Vagina (tissue), 2 donors: ENCODE measurements at regions not wholly inside any gene's neighbourhood (a gene's known extent, or its start where the extent isn't known, plus 50 kb on each side); places are given as distances from the start of the nearest gene placed in this dataset.

Experiments used
- DNase-seq, 2 donors: peaks; one replicate each; pipeline ENCODE4 v3.0.0-alpha.2; 2017; ENCODE audit errors: extremely low spot score in 2 of 2
- H3K27ac ChIP-seq: fragments of 200-600 bp; sonication (generic); one replicate; pipeline ENCODE4 v1.5.1; 2019
- H3K27me3 ChIP-seq: fragments of 200-600 bp; sonication (generic); one replicate; pipeline ENCODE4 v1.5.1; 2019
- H3K36me3 ChIP-seq, 2 donors: fragments of 200-600 bp; sonication (generic); one replicate each; pipeline ENCODE4 v1.5.1; 2017 to 2019
- H3K4me1 ChIP-seq: fragments of 200-600 bp; sonication (generic); one replicate; pipeline ENCODE4 v1.5.1; 2019
- H3K4me3 ChIP-seq, 2 donors: fragments of 200-600 bp; sonication (generic); 1 replicate in 1 of 2; 2 replicates in 1 of 2; pipeline ENCODE4 v1.5.1; 2016 to 2019
- H3K9me3 ChIP-seq: fragments of 200-600 bp; sonication (generic); one replicate; pipeline ENCODE4 v1.5.1; 2019
- POLR2A ChIP-seq, 2 donors: fragments of 450-650 bp; IDR thresholded peaks; one replicate each; pipeline ENCODE4 v1.6.1; 2017; ENCODE audit warnings: antibody characterized with exemption in 2 of 2, mild to moderate bottlenecking in 2 of 2, moderate library complexity in 2 of 2
- POLR2AphosphoS5 ChIP-seq, 2 donors: sonication (generic); formaldehyde crosslinking; IDR thresholded peaks; one replicate each; pipeline ENCODE4 v1.9.0; 2017; ENCODE audit warnings: antibody characterized with exemption in 2 of 2, mild to moderate bottlenecking in 2 of 2, low read depth in 1 of 2; ENCODE audit not compliant: insufficient read depth in 1 of 2
- intact Hi-C: fragments of 100-400 bp; cut with DNase I; formaldehyde crosslinking; loops from one replicate; pipeline ENCODE4 v1.15.1; 2023
- TF ChIP-seq, protein P1 (sequence below), 3 experiments: fragments of 450-650 bp in 2 of 3; fragments of 200-600 bp in 1 of 3; sonication (generic) in 1 of 3; IDR thresholded peaks; one replicate each; pipeline ENCODE4 v1.5.1; 2017 to 2019; ENCODE audit warnings: antibody characterized with exemption in 3 of 3, mild to moderate bottlenecking in 2 of 3, moderate library complexity in 2 of 3

GRCh38 chr2:207444756-207445155, 85.0 kb upstream of the CREB1 start:
- intact Hi-C loops: no loop called here
- TF ChIP-seq POLR2A (IDR thresholded peaks at IDR 0.05): no peak
- TF ChIP-seq POLR2AphosphoS5 (IDR thresholded peaks at IDR 0.05; ENCODE audit: insufficient read depth in 1 of 2, low read depth in 1 of 2): no peak
- TF ChIP-seq, protein P1, sequence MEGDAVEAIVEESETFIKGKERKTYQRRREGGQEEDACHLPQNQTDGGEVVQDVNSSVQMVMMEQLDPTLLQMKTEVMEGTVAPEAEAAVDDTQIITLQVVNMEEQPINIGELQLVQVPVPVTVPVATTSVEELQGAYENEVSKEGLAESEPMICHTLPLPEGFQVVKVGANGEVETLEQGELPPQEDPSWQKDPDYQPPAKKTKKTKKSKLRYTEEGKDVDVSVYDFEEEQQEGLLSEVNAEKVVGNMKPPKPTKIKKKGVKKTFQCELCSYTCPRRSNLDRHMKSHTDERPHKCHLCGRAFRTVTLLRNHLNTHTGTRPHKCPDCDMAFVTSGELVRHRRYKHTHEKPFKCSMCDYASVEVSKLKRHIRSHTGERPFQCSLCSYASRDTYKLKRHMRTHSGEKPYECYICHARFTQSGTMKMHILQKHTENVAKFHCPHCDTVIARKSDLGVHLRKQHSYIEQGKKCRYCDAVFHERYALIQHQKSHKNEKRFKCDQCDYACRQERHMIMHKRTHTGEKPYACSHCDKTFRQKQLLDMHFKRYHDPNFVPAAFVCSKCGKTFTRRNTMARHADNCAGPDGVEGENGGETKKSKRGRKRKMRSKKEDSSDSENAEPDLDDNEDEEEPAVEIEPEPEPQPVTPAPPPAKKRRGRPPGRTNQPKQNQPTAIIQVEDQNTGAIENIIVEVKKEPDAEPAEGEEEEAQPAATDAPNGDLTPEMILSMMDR (IDR thresholded peaks at IDR 0.05): no peak

DNA sequence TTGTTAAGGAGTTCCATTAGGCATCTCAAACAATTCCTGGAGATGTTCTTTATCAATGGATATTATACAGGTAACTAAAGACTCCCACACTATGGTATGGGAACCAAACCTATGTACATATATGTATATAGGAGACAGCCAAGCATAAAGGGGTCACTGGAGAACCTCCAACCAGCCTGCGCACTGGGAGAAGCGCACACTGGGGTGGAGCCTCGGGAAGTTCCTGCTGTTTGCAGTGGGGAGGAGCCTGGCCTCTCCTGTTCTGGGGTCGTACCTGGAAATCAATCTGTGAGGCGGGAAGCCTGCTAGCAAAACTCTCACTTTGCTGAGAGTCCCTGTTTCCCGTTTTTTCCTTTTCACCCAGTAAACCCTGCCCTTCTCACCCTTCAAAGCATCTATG, 83.1 kb upstream of the CREB1 start:
- TF ChIP-seq, protein P1 (IDR thresholded peaks at IDR 0.05): no peak
- TF ChIP-seq POLR2AphosphoS5 (IDR thresholded peaks at IDR 0.05; ENCODE audit: insufficient read depth in 1 of 2, low read depth in 1 of 2): no peak
- TF ChIP-seq POLR2A (IDR thresholded peaks at IDR 0.05): no peak
- no peak overlapping the region for H3K4me3 ChIP-seq
- no peaks in the 10 kb centered on the region for H3K4me1 ChIP-seq
- DNase-seq: no peak
- no peaks in the 10 kb centered on the region for H3K36me3 ChIP-seq
- intact Hi-C loops: no loop called here
- no peaks in the 10 kb centered on the region for H3K9me3 ChIP-seq
- H3K27ac ChIP-seq: no peak overlapping the region
- H3K27me3 ChIP-seq: no peaks in the 10 kb centered on the region

More at GRCh38 chr2:207444756-207445155, 85.0 kb upstream of the CREB1 start:
- no peak overlapping the region for H3K27ac ChIP-seq
- no peaks in the 10 kb centered on the region for H3K36me3 ChIP-seq
- H3K4me3 ChIP-seq: no peak overlapping the region
- H3K4me1 ChIP-seq: no peaks in the 10 kb centered on the region
- H3K9me3 ChIP-seq: no peaks in the 10 kb centered on the region
- no peak for DNase-seq
- H3K27me3 ChIP-seq: no peaks in the 10 kb centered on the region

DNA sequence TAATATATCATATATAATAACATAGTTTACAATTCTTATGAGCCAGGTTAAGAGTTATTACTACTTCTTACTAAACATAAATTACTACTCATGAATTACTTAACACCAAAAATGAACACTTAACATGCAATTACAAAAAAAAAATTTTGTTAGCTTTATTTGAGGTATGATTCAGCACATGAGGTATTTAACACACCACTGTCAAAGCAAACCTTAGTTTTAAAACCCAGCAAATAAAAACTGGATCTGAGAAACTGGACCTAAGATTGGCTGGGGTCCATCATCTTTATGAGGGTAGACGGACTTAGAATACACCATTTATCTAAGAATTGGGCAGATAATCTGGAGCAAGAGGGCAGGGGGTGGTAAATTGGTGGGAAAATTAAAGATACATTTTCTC, 81.8 kb upstream of the CREB1 start:
- Histone ChIP-seq H3K4me1 (no peaks in the 10 kb centered on the region), H3K36me3 (no peaks in the 10 kb centered on the region), H3K4me3 (no peak overlapping the region), H3K27ac (no peak overlapping the region), H3K9me3 (no peaks in the 10 kb centered on the region), H3K27me3 (no peaks in the 10 kb centered on the region)
- no peak for TF ChIP-seq POLR2AphosphoS5 (IDR thresholded peaks at IDR 0.05; ENCODE audit: insufficient read depth in 1 of 2, low read depth in 1 of 2)
- TF ChIP-seq, protein P1 (IDR thresholded peaks at IDR 0.05): no peak
- no peak for TF ChIP-seq POLR2A (IDR thresholded peaks at IDR 0.05)
- intact Hi-C loops: no loop called here
- DNase-seq: no peak

DNA sequence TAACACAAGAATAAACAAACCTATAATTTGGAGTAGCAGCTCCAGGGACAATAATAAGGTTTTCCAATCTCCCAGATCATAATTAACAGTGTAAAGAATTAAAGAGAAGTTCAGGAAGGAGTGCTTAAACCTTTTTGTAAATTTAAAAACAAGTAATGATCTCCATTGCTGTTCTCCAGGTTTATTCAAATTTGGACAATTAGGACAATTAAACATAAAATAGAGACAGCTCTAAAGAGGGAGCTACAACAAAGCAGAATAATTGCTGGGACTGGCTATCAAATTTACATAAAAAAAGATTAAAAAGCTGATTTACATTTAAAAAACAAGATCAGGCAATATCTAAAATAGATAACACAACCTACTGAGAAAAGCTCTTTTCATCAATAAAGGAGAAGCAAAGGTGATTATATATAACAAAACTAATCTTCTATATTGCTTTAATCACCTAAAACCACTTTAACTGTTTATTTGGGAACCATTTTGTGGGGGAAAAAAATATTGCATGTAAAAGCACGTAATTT, 80.1 kb upstream of the CREB1 start:
- DNase-seq: no peak
- Histone ChIP-seq H3K4me1 (no peaks in the 10 kb centered on the region), H3K27ac (no peak overlapping the region), H3K4me3 (no peak overlapping the region), H3K27me3 (no peaks in the 10 kb centered on the region), H3K9me3 (no peaks in the 10 kb centered on the region), H3K36me3 (no peaks in the 10 kb centered on the region)
- intact Hi-C loops: no loop called here
- TF ChIP-seq, protein P1 (IDR thresholded peaks at IDR 0.05): no peak

GRCh38 chr2:207450186-207450585, 79.6 kb upstream of the CREB1 start:
- TF ChIP-seq POLR2A (IDR thresholded peaks at IDR 0.05): no peak
- no peak for TF ChIP-seq POLR2AphosphoS5 (IDR thresholded peaks at IDR 0.05; ENCODE audit: insufficient read depth in 1 of 2, low read depth in 1 of 2)
- TF ChIP-seq, protein P1 (IDR thresholded peaks at IDR 0.05): no peak
- intact Hi-C loops: no loop called here
- no peaks in the 10 kb centered on the region for H3K9me3 ChIP-seq
- H3K27ac ChIP-seq: no peak overlapping the region
- no peaks in the 10 kb centered on the region for H3K36me3 ChIP-seq
- H3K4me3 ChIP-seq: no peak overlapping the region
- H3K27me3 ChIP-seq: no peaks in the 10 kb centered on the region
- H3K4me1 ChIP-seq: no peaks in the 10 kb centered on the region
- no peak for DNase-seq
